GM18505 (cell line): ENCODE measurements at regions not wholly inside any gene's neighbourhood (a gene's known extent, or its start where the extent isn't known, plus 50 kb on each side); places are given as distances from the start of the nearest gene placed in this dataset.
A peak's percentile ranks its signal among the peaks of the same experiment; 100 is the strongest.
"Not testable (repeated sequence)": the region's sequence is repeated elsewhere in the genome, so short reads cannot be mapped to it uniquely, and the experiment has no call there.

Source experiments
- ATAC-seq: cut with Tn5 transposase; IDR thresholded peaks from one replicate; pipeline ENCODE4 v1.9.1; 2021; ENCODE audit not compliant: unreplicated experiment
- POLR2A ChIP-seq: IDR thresholded peaks from 4 replicates; pipeline ENCODE4 v1.6.1; 2011; ENCODE audit warnings: borderline replicate concordance; ENCODE audit not compliant: insufficient read depth, insufficient read length; ENCODE audit errors: extremely low read depth

GRCh38 chr4:36587909-36588472, 306.6 kb downstream of the DTHD1 start:
- no peak for TF ChIP-seq POLR2A
- ATAC-seq, result no peak

DNA sequence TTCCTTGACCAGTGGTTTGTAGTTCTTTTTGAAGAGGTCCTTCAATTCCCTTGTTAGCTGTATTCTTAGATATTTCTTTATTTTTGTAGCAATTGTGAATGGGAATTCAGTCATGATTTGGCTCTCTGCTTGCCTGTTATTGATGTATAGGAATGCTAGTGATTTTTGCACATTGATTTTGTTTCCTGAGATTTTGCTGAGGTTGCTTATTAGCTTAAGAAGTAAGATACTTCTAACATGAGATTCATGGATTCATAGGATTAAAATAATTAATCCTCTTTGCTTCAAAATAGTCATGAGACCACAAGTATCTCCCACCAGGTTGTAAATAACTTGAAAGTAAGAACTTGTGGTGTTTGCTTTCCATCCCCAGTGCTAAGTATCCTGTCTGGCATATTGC, 308.9 kb downstream of the DTHD1 start:
- TF ChIP-seq POLR2A, result no peak
- no peak for ATAC-seq

DNA sequence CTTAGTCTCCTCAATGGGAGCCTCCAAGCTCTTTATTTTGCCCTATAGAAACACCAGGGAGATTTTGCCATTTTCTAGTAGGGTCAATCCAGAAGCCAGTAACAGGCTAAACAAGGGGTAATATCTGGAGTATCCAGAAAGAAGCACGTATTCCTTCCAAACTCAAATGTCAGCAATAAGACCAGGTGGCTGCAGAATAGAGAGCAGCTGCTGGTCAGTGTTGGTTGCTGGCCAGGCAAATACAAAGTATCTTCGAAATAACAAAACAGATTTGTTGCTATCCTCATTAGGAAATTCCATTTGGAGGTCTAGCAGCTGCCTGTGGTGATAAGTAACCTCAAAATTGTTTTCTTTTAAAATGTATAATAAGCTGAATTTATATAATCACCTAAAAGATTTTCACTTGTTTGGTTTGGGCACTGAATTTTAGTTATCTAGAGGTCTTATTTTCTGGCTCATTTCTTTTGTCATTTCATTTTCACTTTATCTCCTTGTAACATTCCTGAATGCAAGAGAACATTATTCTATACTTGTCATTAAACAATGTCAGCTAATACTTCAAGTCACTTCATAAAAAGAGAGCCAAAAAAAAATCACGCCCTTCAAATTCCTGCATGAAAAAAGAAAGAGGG, 320.6 kb downstream of the DTHD1 start:
- no peak for TF ChIP-seq POLR2A
- ATAC-seq, result no peak

GRCh38 chr4:36609661-36610060, 328.2 kb downstream of the DTHD1 start:
- ATAC-seq, result no peak
- TF ChIP-seq POLR2A, result no peak

- no peak for TF ChIP-seq POLR2A
- ATAC-seq, result no peak
Observed at GRCh38 chr4:36610628-36611027, 329.2 kb downstream of the DTHD1 start.

- ATAC-seq, result not testable (repeated sequence)
Observed at GRCh38 chr4:36613142-36613541, 331.7 kb downstream of the DTHD1 start.

- ATAC-seq, result no peak
- no peak for TF ChIP-seq POLR2A
Observed at GRCh38 chr4:36614011-36614410, 332.6 kb downstream of the DTHD1 start.

GRCh38 chr4:36618102-36618501, 336.7 kb downstream of the DTHD1 start:
- no peak for TF ChIP-seq POLR2A
- no peak for ATAC-seq

- TF ChIP-seq POLR2A, result no peak
- no peak for ATAC-seq
Observed at GRCh38 chr4:36624030-36624429, 342.6 kb downstream of the DTHD1 start.

- no peak for ATAC-seq
- no peak for TF ChIP-seq POLR2A
Observed at GRCh38 chr4:36638273-36638811, 356.9 kb downstream of the DTHD1 start.

DNA sequence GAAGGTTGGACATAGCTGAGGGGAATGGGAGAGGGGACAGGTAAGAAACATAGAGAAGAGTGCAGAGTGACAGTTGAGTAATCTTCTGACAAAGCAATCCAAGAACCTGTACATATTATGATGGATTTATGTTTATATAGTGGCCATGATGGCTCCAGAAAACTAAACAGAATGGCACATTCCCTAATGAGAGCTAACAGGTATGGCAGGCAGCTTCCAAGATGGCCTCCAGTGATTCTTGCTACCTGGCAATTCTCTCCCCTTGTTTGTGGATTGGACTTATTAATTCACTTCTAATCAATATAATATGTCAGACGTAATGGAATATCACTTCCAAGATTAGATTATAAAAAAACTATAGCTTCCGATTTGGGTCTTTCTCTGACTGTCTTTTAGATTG, 359.5 kb downstream of the DTHD1 start:
- no peak for ATAC-seq
- TF ChIP-seq POLR2A, result no peak

GRCh38 chr4:36651253-36651652, 369.8 kb downstream of the DTHD1 start:
- peak; percentile 99 for ATAC-seq
- no peak for TF ChIP-seq POLR2A

GRCh38 chr4:36652857-36653256, 371.4 kb downstream of the DTHD1 start:
- no peak for ATAC-seq
- TF ChIP-seq POLR2A, result no peak

GRCh38 chr4:36665985-36666527, 384.6 kb downstream of the DTHD1 start:
- TF ChIP-seq POLR2A, result no peak
- ATAC-seq, result no peak
